HEK293 (cell line): ENCODE measurements at regions not wholly inside any gene's neighbourhood (a gene's known extent, or its start where the extent isn't known, plus 50 kb on each side); places are given as distances from the start of the nearest gene placed in this dataset.

Experiments used
- CTCF ChIA-PET: fragments of 350-600 bp; formaldehyde crosslinking; extraction: SDS; loops from one replicate; lab custom pipeline; 2021; ENCODE audit warnings: antibody characterized with exemption; lab: Yijun Ruan, JAX
- POLR2A ChIA-PET: fragments of 300-600 bp; formaldehyde crosslinking; extraction: SDS; loops from one replicate; lab custom pipeline; 2020; ENCODE audit warnings: antibody characterized with exemption, inconsistent platforms; lab: Yijun Ruan, JAX
- H3K27ac ChIP-seq: fragments of 200-500 bp; sonication (Bioruptor generic); 2 replicates; pipeline ENCODE4 v1.5.1; 2014; ENCODE audit warnings: low read depth, low read length, control low read depth, inconsistent platforms; ENCODE audit errors: extremely low read depth
- H3K36me3 ChIP-seq, 2 experiments: fragments of 200-500 bp in 1 of 2; sonication (Bioruptor generic) in 1 of 2; 1 replicate in 1 of 2; 2 replicates in 1 of 2; pipeline ENCODE4 v1.5.1; 2014 to 2017; ENCODE audit warnings: inconsistent platforms in 2 of 2, low read length in 2 of 2; ENCODE audit not compliant: control insufficient read depth in 2 of 2, insufficient read depth in 1 of 2
- H3K4me1 ChIP-seq: fragments of 200-500 bp; sonication (Bioruptor generic); 2 replicates; pipeline ENCODE4 v1.5.1; 2014; ENCODE audit warnings: mild to moderate bottlenecking, low read length, inconsistent platforms; ENCODE audit not compliant: control insufficient read depth, insufficient read depth
- H3K4me3 ChIP-seq: 2 replicates; pipeline ENCODE4 v1.5.1; 2011; ENCODE audit warnings: low read depth, mild to moderate bottlenecking, control low read depth, low read length, moderate library complexity
- H3K9me3 ChIP-seq: fragments of 200-500 bp; sonication (Bioruptor generic); 2 replicates; pipeline ENCODE4 v1.5.1; 2014; ENCODE audit warnings: low read depth, low read length, inconsistent platforms; ENCODE audit not compliant: control insufficient read depth, insufficient read depth
- ELK4 ChIP-seq: IDR thresholded peaks from 2 replicates; pipeline ENCODE4 v1.6.1; 2011; ENCODE audit warnings: mild to moderate bottlenecking, low read depth, low read length, borderline replicate concordance
- HIC1 ChIP-seq: fragments of 450-650 bp; formaldehyde crosslinking; IDR thresholded peaks from 2 replicates; pipeline ENCODE4 v1.5.1; 2016; ENCODE audit warnings: missing biosample characterization, missing genetic modification characterization
- KLF7 ChIP-seq: fragments of 450-650 bp; formaldehyde crosslinking; IDR thresholded peaks from 2 replicates; pipeline ENCODE4 v1.5.1; 2016; ENCODE audit warnings: missing biosample characterization, missing genetic modification characterization, borderline replicate concordance
- PRDM10 ChIP-seq: fragments of 450-650 bp; formaldehyde crosslinking; IDR thresholded peaks from 2 replicates; pipeline ENCODE4 v1.5.1; 2016; ENCODE audit warnings: missing biosample characterization, missing genetic modification characterization
- REPIN1 ChIP-seq: fragments of 450-650 bp; formaldehyde crosslinking; IDR thresholded peaks from 2 replicates; pipeline ENCODE4 v1.5.1; 2017; ENCODE audit warnings: missing biosample characterization, missing genetic modification characterization, low read depth
- TCF7L2 ChIP-seq: IDR thresholded peaks from 2 replicates; pipeline ENCODE4 v1.6.1; 2011; ENCODE audit warnings: low read depth, mild to moderate bottlenecking, inconsistent platforms, low read length, moderate library complexity, borderline replicate concordance
- ZBTB8A ChIP-seq: fragments of 450-650 bp; formaldehyde crosslinking; IDR thresholded peaks from 2 replicates; pipeline ENCODE4 v1.5.1; 2016; ENCODE audit warnings: missing biosample characterization, missing genetic modification characterization
- ZFHX2 ChIP-seq: fragments of 450-650 bp; formaldehyde crosslinking; conservative IDR thresholded peaks from 2 replicates; pipeline ENCODE4 v1.5.1; 2016; ENCODE audit warnings: missing biosample characterization, missing genetic modification characterization
- ZNF112 ChIP-seq: fragments of 450-650 bp; formaldehyde crosslinking; IDR thresholded peaks from 2 replicates; pipeline ENCODE4 v1.5.0; 2017; ENCODE audit warnings: missing biosample characterization, missing genetic modification characterization
- ZNF335 ChIP-seq: fragments of 450-650 bp; formaldehyde crosslinking; conservative IDR thresholded peaks from 2 replicates; pipeline ENCODE4 v1.5.1; 2016; ENCODE audit warnings: missing biosample characterization, missing genetic modification characterization
- ZNF394 ChIP-seq: fragments of 450-650 bp; formaldehyde crosslinking; IDR thresholded peaks from 2 replicates; pipeline ENCODE4 v1.5.1; 2016; ENCODE audit warnings: missing biosample characterization, missing genetic modification characterization, mild to moderate bottlenecking, moderate library complexity, borderline replicate concordance
- ZNF571 ChIP-seq: fragments of 450-650 bp; formaldehyde crosslinking; IDR thresholded peaks from 2 replicates; pipeline ENCODE4 v1.5.0; 2017; ENCODE audit warnings: missing biosample characterization, missing genetic modification characterization
- TF ChIP-seq, protein P1 (sequence below): fragments of 450-650 bp; formaldehyde crosslinking; IDR thresholded peaks from 2 replicates; pipeline ENCODE4 v1.5.1; 2016; ENCODE audit warnings: missing biosample characterization, missing genetic modification characterization
- TF ChIP-seq, protein P2 (sequence below): fragments of 450-650 bp; formaldehyde crosslinking; conservative IDR thresholded peaks from 2 replicates; pipeline ENCODE4 v1.5.1; 2016; ENCODE audit warnings: low read depth, missing biosample characterization, missing genetic modification characterization
- TF ChIP-seq, protein P3 (sequence below): fragments of 450-650 bp; formaldehyde crosslinking; IDR thresholded peaks from 2 replicates; pipeline ENCODE4 v1.5.1; 2016; ENCODE audit warnings: missing biosample characterization, missing genetic modification characterization
- TF ChIP-seq, protein P4 (sequence below): fragments of 450-650 bp; formaldehyde crosslinking; IDR thresholded peaks from 2 replicates; pipeline ENCODE4 v1.5.1; 2016; ENCODE audit warnings: missing biosample characterization, missing genetic modification characterization, low read depth

- TF ChIP-seq, protein P1, sequence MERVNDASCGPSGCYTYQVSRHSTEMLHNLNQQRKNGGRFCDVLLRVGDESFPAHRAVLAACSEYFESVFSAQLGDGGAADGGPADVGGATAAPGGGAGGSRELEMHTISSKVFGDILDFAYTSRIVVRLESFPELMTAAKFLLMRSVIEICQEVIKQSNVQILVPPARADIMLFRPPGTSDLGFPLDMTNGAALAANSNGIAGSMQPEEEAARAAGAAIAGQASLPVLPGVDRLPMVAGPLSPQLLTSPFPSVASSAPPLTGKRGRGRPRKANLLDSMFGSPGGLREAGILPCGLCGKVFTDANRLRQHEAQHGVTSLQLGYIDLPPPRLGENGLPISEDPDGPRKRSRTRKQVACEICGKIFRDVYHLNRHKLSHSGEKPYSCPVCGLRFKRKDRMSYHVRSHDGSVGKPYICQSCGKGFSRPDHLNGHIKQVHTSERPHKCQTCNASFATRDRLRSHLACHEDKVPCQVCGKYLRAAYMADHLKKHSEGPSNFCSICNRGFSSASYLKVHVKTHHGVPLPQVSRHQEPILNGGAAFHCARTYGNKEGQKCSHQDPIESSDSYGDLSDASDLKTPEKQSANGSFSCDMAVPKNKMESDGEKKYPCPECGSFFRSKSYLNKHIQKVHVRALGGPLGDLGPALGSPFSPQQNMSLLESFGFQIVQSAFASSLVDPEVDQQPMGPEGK (tag by site-specific recombination), result no peak
These were observed 80.0 kb upstream of the BNC1 start (continued) for GRCh38 chr15:83364501-83364900.

DNA sequence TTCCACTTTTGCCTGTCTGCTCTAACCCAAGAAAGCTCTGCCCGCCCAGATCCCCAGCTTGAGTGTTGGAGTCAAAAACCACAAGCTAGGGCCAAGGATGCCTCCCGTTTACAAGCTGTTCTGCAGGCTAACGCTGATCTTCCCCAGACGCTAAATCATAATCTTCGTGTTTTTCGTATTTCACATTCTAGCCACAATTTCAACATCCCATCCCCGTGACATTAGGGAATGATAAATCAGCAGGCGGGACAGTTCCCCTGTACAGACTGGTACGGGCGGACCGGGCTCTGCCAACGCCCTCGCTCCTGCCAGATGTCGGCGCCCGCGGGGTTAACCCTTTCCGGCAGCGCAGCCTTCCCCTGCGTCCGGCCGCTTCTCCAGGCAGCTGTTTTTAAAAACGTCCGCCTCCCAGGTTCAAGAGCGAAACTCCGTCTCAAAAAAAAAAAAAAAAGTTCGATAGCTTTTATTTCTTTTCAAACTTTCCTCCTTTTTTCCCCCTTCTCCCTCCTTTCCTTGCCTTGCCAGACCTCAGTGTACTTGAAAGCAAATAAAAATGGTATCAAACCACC is 81.0 kb upstream of the BNC1 start:
- no peaks in the 10 kb centered on the region for H3K9me3 ChIP-seq
- H3K4me1 ChIP-seq, result no peaks in the 10 kb centered on the region
- ChIA-PET POLR2A (interaction anchor here (0.5 to 0.6 kb wide), 2 partner anchors 33 to 170 kb away, joined by 3 to 5 read pairs; no protein-coding TSS in a partner anchor), CTCF (interaction anchor here (0.6 to 1.3 kb wide), 6 partner anchors 14 to 197 kb away, joined by 3 to 5 read pairs (median 4); no protein-coding TSS in a partner anchor)
- H3K4me3 ChIP-seq, result peak overlapping the region; percentile 27
- no peak overlapping the region for H3K27ac ChIP-seq
- H3K36me3 ChIP-seq, result no peaks in the 10 kb centered on the region
- TF ChIP-seq, protein P2, sequence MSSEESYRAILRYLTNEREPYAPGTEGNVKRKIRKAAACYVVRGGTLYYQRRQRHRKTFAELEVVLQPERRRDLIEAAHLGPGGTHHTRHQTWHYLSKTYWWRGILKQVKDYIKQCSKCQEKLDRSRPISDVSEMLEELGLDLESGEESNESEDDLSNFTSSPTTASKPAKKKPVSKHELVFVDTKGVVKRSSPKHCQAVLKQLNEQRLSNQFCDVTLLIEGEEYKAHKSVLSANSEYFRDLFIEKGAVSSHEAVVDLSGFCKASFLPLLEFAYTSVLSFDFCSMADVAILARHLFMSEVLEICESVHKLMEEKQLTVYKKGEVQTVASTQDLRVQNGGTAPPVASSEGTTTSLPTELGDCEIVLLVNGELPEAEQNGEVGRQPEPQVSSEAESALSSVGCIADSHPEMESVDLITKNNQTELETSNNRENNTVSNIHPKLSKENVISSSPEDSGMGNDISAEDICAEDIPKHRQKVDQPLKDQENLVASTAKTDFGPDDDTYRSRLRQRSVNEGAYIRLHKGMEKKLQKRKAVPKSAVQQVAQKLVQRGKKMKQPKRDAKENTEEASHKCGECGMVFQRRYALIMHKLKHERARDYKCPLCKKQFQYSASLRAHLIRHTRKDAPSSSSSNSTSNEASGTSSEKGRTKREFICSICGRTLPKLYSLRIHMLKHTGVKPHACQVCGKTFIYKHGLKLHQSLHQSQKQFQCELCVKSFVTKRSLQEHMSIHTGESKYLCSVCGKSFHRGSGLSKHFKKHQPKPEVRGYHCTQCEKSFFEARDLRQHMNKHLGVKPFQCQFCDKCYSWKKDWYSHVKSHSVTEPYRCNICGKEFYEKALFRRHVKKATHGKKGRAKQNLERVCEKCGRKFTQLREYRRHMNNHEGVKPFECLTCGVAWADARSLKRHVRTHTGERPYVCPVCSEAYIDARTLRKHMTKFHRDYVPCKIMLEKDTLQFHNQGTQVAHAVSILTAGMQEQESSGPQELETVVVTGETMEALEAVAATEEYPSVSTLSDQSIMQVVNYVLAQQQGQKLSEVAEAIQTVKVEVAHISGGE (tag by site-specific recombination), result peak; percentile 41; the same call in 1 of the 2 replicates
- TF ChIP-seq ZNF571 (tag by site-specific recombination) (no peak), ZBTB8A (tag by site-specific recombination) (peak; percentile 50), ZNF394 (tag by site-specific recombination) (peak; percentile 37; the same call in 1 of the 2 replicates), PRDM10 (tag by site-specific recombination) (peak; percentile 90), ELK4 (no peak), TCF7L2 (no peak), REPIN1 (tag by site-specific recombination) (no peak), ZFHX2 (tag by site-specific recombination) (0 out of 2 replicates have a peak, but pooled peaks have one; percentile 34), ZNF335 (tag by site-specific recombination) (peak; percentile 80), KLF7 (tag by site-specific recombination) (no peak), ZNF112 (tag by site-specific recombination) (no peak), HIC1 (tag by site-specific recombination) (no peak)
- TF ChIP-seq, protein P3, sequence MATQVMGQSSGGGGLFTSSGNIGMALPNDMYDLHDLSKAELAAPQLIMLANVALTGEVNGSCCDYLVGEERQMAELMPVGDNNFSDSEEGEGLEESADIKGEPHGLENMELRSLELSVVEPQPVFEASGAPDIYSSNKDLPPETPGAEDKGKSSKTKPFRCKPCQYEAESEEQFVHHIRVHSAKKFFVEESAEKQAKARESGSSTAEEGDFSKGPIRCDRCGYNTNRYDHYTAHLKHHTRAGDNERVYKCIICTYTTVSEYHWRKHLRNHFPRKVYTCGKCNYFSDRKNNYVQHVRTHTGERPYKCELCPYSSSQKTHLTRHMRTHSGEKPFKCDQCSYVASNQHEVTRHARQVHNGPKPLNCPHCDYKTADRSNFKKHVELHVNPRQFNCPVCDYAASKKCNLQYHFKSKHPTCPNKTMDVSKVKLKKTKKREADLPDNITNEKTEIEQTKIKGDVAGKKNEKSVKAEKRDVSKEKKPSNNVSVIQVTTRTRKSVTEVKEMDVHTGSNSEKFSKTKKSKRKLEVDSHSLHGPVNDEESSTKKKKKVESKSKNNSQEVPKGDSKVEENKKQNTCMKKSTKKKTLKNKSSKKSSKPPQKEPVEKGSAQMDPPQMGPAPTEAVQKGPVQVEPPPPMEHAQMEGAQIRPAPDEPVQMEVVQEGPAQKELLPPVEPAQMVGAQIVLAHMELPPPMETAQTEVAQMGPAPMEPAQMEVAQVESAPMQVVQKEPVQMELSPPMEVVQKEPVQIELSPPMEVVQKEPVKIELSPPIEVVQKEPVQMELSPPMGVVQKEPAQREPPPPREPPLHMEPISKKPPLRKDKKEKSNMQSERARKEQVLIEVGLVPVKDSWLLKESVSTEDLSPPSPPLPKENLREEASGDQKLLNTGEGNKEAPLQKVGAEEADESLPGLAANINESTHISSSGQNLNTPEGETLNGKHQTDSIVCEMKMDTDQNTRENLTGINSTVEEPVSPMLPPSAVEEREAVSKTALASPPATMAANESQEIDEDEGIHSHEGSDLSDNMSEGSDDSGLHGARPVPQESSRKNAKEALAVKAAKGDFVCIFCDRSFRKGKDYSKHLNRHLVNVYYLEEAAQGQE (tag by site-specific recombination), result peak; percentile 26; the same call in 1 of the 2 replicates
- TF ChIP-seq, protein P4, sequence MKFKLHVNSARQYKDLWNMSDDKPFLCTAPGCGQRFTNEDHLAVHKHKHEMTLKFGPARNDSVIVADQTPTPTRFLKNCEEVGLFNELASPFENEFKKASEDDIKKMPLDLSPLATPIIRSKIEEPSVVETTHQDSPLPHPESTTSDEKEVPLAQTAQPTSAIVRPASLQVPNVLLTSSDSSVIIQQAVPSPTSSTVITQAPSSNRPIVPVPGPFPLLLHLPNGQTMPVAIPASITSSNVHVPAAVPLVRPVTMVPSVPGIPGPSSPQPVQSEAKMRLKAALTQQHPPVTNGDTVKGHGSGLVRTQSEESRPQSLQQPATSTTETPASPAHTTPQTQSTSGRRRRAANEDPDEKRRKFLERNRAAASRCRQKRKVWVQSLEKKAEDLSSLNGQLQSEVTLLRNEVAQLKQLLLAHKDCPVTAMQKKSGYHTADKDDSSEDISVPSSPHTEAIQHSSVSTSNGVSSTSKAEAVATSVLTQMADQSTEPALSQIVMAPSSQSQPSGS (tag by site-specific recombination), result no peak
